22Rv1 (cell line): ENCODE measurements at regions not wholly inside any gene's neighbourhood (a gene's known extent, or its start where the extent isn't known, plus 50 kb on each side); places are given as distances from the start of the nearest gene placed in this dataset.
"Not testable (repeated sequence)": the region's sequence is repeated elsewhere in the genome, so short reads cannot be mapped to it uniquely, and the experiment has no call there.

Source experiments
- H3K27ac ChIP-seq: fragments of 450-650 bp; 2 replicates; pipeline ENCODE4 v1.5.1; 2017
- ZFX ChIP-seq: fragments of 450-650 bp; IDR thresholded peaks from 2 replicates; pipeline ENCODE4 v1.6.1; 2017; ENCODE audit warnings: antibody characterized with exemption, borderline replicate concordance
- TF ChIP-seq, protein P1 (sequence below): fragments of 450-650 bp; IDR thresholded peaks from 2 replicates; pipeline ENCODE4 v1.5.1; 2017; ENCODE audit warnings: mild to moderate bottlenecking

DNA sequence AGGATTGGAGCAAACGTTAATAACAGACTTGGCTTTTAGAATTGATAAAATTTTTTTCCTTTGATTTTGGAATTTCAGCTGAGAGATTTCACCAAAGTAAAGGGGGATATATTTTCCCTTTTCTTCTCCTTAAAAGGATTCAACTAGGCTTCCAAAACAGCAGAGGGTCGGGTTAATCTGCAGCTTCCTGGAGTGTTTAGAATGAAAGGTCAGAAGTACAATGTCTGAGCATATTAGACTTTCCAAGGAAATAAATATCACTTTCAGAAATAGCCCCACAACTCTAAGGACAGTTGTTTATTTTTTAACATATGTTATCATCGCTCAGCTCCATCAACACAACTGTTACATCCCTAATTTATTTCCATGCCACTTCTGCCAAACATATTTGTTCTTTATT, 1532.9 kb upstream of the RAG2 start:
- TF ChIP-seq ZFX, result no peak
- TF ChIP-seq, protein P1, sequence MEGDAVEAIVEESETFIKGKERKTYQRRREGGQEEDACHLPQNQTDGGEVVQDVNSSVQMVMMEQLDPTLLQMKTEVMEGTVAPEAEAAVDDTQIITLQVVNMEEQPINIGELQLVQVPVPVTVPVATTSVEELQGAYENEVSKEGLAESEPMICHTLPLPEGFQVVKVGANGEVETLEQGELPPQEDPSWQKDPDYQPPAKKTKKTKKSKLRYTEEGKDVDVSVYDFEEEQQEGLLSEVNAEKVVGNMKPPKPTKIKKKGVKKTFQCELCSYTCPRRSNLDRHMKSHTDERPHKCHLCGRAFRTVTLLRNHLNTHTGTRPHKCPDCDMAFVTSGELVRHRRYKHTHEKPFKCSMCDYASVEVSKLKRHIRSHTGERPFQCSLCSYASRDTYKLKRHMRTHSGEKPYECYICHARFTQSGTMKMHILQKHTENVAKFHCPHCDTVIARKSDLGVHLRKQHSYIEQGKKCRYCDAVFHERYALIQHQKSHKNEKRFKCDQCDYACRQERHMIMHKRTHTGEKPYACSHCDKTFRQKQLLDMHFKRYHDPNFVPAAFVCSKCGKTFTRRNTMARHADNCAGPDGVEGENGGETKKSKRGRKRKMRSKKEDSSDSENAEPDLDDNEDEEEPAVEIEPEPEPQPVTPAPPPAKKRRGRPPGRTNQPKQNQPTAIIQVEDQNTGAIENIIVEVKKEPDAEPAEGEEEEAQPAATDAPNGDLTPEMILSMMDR, result no peak
- H3K27ac ChIP-seq, result no peak overlapping the region

- H3K27ac ChIP-seq, result no peak overlapping the region
- TF ChIP-seq ZFX, result no peak
- TF ChIP-seq, protein P1, result no peak
Observed at GRCh38 chr11:38130514-38130913, 1532.5 kb upstream of the RAG2 start.

- TF ChIP-seq ZFX, result no peak
- TF ChIP-seq, protein P1, result no peak
- no peak overlapping the region for H3K27ac ChIP-seq
Observed at GRCh38 chr11:38123673-38124072, 1525.6 kb upstream of the RAG2 start.

DNA sequence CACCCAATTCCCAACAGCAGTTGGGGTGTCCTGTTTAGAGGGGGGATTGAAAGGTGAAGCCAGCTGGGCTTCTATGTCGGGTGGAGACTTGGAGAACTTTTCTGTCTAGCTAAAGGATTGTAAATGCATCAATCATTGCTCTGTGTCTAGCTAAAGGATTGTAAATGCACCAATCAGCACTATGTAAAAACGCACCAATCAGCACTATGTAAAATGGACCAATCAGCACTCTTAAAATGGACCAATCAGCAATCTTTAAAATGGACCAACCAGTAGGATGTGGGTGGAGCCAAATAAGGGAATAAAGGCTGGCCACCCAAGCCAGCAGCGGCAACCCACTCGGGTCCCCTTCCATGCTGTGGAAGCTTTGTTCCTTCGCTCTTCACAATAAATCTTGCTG, 1518.6 kb upstream of the RAG2 start:
- H3K27ac ChIP-seq, result not testable (repeated sequence)

DNA sequence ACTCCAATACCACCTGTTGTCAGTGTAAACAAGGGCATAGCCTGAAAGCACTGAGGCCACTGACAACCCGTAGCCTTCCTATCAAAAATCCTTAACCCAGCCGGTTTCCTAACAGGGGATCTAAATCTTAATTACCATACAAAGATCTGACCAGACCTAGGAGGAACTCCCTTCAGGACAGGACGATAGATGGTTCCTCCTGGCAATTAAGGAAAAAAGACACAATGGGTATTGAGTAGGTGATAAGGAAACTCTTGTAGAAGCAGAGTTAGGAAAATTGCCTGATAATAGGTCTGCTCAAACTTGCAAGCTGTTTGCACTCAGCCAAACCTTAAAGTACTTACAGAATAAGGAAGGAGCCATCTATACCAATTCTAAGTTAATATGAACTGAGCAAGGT, 1517.3 kb upstream of the RAG2 start:
- H3K27ac ChIP-seq, result not testable (repeated sequence)

DNA sequence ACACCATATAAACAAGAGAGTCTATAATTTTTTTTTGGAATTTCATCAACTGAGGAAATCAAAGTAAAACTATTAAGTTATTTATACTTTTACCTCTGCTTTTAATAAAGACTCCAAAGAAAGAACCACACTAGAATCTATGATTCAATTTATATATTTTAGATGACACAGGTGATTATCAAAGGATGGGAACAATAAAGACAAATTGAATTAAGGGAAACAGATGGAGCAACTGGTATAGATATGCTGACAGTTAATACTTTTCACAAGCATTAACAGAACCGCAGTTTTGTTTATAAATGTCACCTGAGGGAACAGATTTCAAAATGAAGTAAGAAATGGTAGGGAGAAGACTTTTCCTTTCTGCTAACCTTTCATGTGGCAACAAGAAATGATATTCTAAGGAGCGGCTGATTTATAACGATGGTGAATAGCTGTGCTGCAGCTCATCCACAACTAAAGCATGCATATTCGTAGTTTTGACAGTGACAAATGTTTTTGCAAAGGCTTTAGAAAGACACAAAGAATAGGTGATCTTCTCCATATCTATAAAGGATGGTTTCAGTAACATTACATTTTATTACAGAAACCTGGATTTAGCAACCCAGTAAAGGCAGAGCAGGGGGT, 1502.9 kb upstream of the RAG2 start:
- no peak overlapping the region for H3K27ac ChIP-seq
- TF ChIP-seq, protein P1, result no peak
- no peak for TF ChIP-seq ZFX

- no peak for TF ChIP-seq ZFX
- TF ChIP-seq, protein P1, result no peak
- H3K27ac ChIP-seq, result no peak overlapping the region
Observed at GRCh38 chr11:38095268-38095667, 1497.2 kb upstream of the RAG2 start.

GRCh38 chr11:38089726-38090125, 1491.7 kb upstream of the RAG2 start:
- H3K27ac ChIP-seq, result no peak overlapping the region
- TF ChIP-seq ZFX, result no peak
- TF ChIP-seq, protein P1, result no peak
